SK-N-SH treated with all-trans-retinoic acid at 6 μM for 48 hours (cell line): ENCODE measurements at regions not wholly inside any gene's neighbourhood (a gene's known extent, or its start where the extent isn't known, plus 50 kb on each side); places are given as distances from the start of the nearest gene placed in this dataset.

Experiments
- CREB5 ChIP-seq: fragments of 250-450 bp; sonication (Bioruptor Pico); IDR thresholded peaks from 2 replicates; pipeline ENCODE4 v1.5.1; 2020; ENCODE audit warnings: low read depth, mild to moderate bottlenecking, moderate library complexity
- RARB ChIP-seq: fragments of 250-450 bp; sonication (Bioruptor Pico); IDR thresholded peaks from 2 replicates; pipeline ENCODE4 v1.8.0; 2021; ENCODE audit warnings: mild to moderate bottlenecking, moderate library complexity
- SNAI2 ChIP-seq: fragments of 250-450 bp; sonication (Bioruptor Pico); IDR thresholded peaks from 2 replicates; pipeline ENCODE4 v1.5.0; 2020; ENCODE audit warnings: mild to moderate bottlenecking, moderate library complexity

- TF ChIP-seq SNAI2 (CRISPR knock-in tag) (no peak), RARB (CRISPR knock-in tag) (no peak), CREB5 (CRISPR knock-in tag) (no peak)
Measured at GRCh38 chr7:114100810-114101209, 182.0 kb upstream of the PPP1R3A start.
